Activated B cell treated with CpG ODN at 0.5 μM for 24 hours (primary cell): ENCODE measurements at regions not wholly inside any gene's neighbourhood (a gene's known extent, or its start where the extent isn't known, plus 50 kb on each side); places are given as distances from the start of the nearest gene placed in this dataset.

Experiments
- ATAC-seq: fragments of 200-7000 bp; cut with Tn5 transposase; one replicate; pipeline ENCODE4 v1.10.0; 2021; ENCODE audit warnings: low read depth, mild to moderate bottlenecking, moderate library complexity
- CTCF ChIA-PET: fragments of 350-600 bp; sonication (Branson Sonifier 250); formaldehyde crosslinking; loops from one replicate; lab custom pipeline; 2021; ENCODE audit warnings: antibody characterized with exemption; lab: Charles Lee
- POLR2A ChIA-PET: fragments of 350-600 bp; sonication (Branson Sonifier 250); formaldehyde crosslinking; loops from one replicate; lab custom pipeline; 2021; ENCODE audit warnings: antibody characterized with exemption; lab: Charles Lee
- DNase-seq: peaks from one replicate; pipeline ENCODE4 v3.0.0; 2022
- H3K27ac Mint-ChIP-seq: one replicate; pipeline ENCODE4 v1.8.0; 2020; ENCODE audit warnings: mixed read lengths
- H3K27me3 Mint-ChIP-seq: one replicate; pipeline ENCODE4 v1.8.0; 2021; ENCODE audit warnings: mixed read lengths
- H3K36me3 Mint-ChIP-seq: one replicate; pipeline ENCODE4 v1.8.0; 2021; ENCODE audit warnings: low read depth, mixed read lengths
- H3K4me1 Mint-ChIP-seq: one replicate; pipeline ENCODE4 v1.8.0; 2021; ENCODE audit warnings: mixed read lengths
- H3K4me3 Mint-ChIP-seq: one replicate; pipeline ENCODE4 v1.8.0; 2020; ENCODE audit warnings: mild to moderate bottlenecking, mixed read lengths
- H3K9me3 Mint-ChIP-seq: one replicate; pipeline ENCODE4 v1.8.0; 2020; ENCODE audit warnings: mixed read lengths
- intact Hi-C: fragments of 100-400 bp; cut with micrococcal nuclease; formaldehyde crosslinking; loops from one replicate; pipeline ENCODE4 v1.15.1; 2024
- TF ChIP-seq, protein P1 (sequence below): fragments of 200-600 bp; IDR thresholded peaks from one replicate; pipeline ENCODE4 v1.8.0; 2022; ENCODE audit warnings: antibody characterized with exemption, mild to moderate bottlenecking

DNA sequence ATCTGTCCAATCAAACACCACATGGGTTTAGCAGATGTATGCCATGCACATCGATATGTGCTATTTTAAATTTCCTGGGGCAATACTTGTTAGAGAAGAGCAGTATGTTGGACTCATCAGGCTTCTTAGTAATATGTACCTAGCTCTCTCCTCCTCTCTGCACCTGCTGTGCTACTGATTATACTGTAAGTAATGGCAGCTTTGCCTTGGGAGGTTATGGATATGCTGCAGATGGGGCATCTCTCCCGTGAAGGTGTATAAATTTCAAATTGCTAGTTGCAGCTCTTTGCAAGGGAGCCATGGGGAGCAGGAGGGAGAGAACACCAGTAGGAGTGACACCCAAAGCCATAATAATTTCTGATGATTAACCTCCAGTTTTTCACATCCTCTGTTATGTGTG is 101.5 kb downstream of the SPATA31D1 start:
- DNase-seq (no peak), ATAC-seq (no peak)
- ChIA-PET CTCF (interaction anchor here (0.8 kb wide), 1 partner anchor 12 kb away, joined by 4 read pairs; no protein-coding TSS in a partner anchor), POLR2A (interaction anchor here (0.6 kb wide), 1 partner anchor 8 kb away, joined by 3 read pairs; no protein-coding TSS in a partner anchor)
- Mint-ChIP-seq H3K36me3 (no peaks in the 10 kb centered on the region), H3K9me3 (no peaks in the 10 kb centered on the region), H3K4me3 (no peak overlapping the region), H3K27me3 (no peaks in the 10 kb centered on the region), H3K27ac (no peak overlapping the region), H3K4me1 (peaks cover 46% of the 10 kb centered on the region)
- intact Hi-C loops = loop anchor here (2.0 to 5.0 kb wide), 2 partner anchors 92 to 401 kb away; partner anchors contain the start of gene TLE1
- TF ChIP-seq, protein P1, sequence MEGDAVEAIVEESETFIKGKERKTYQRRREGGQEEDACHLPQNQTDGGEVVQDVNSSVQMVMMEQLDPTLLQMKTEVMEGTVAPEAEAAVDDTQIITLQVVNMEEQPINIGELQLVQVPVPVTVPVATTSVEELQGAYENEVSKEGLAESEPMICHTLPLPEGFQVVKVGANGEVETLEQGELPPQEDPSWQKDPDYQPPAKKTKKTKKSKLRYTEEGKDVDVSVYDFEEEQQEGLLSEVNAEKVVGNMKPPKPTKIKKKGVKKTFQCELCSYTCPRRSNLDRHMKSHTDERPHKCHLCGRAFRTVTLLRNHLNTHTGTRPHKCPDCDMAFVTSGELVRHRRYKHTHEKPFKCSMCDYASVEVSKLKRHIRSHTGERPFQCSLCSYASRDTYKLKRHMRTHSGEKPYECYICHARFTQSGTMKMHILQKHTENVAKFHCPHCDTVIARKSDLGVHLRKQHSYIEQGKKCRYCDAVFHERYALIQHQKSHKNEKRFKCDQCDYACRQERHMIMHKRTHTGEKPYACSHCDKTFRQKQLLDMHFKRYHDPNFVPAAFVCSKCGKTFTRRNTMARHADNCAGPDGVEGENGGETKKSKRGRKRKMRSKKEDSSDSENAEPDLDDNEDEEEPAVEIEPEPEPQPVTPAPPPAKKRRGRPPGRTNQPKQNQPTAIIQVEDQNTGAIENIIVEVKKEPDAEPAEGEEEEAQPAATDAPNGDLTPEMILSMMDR = no peak

DNA sequence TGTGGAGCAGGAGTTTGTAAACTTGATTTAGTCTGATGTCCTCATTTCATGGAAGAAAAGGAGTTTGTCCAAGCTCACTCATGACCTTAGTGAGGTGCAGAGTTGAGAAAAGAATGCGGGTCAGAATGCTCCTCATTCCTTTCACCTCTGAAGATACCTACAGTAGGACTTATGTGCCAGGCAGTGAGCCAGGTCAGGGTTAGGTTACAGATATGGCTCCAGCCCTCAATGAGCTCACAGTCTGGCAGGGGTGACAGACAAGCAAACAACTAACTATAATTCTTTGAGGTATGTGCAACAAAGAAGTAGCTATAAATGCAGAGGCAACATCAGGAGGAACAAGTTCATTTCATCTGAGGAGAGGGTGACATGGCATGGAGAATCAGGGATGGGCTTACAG is 102.5 kb downstream of the SPATA31D1 start:
- CTCF ChIA-PET = no interaction called here
- Mint-ChIP-seq H3K27me3 (no peaks in the 10 kb centered on the region), H3K9me3 (no peaks in the 10 kb centered on the region), H3K27ac (peak overlapping the region; percentile 85), H3K4me1 (peaks cover 50% of the 10 kb centered on the region), H3K36me3 (no peaks in the 10 kb centered on the region), H3K4me3 (peak overlapping the region; percentile 59)
- intact Hi-C loops = loop anchor here (1.0 to 5.0 kb wide), 5 partner anchors 11 to 402 kb away; partner anchors contain the start of gene TLE1
- TF ChIP-seq, protein P1 = no peak
- POLR2A ChIA-PET = no interaction called here
- DNase-seq (no peak), ATAC-seq (no peak)

DNA sequence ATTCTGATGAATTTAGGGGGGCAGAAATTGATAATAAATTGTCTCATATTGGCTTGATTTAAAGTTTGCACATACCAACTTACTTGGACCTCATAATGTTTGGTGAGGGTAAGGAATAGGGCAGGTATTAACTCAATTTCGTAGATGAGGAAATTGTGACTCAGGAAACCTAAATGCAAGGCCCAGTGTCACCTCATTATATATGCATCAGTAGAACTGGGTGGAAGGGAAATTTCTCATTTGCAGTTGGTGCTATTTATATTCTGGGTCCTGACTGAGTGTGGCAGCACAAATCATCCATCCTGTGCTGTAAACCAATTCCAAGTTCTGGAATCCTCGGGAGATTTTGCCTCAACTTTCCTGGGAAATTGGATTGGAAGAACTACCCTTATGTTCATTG is 103.0 kb downstream of the SPATA31D1 start:
- intact Hi-C loops = loop anchor here (1.0 to 5.0 kb wide), 5 partner anchors 11 to 403 kb away; partner anchors contain the start of gene TLE1
- ATAC-seq = peak; percentile 83

DNA sequence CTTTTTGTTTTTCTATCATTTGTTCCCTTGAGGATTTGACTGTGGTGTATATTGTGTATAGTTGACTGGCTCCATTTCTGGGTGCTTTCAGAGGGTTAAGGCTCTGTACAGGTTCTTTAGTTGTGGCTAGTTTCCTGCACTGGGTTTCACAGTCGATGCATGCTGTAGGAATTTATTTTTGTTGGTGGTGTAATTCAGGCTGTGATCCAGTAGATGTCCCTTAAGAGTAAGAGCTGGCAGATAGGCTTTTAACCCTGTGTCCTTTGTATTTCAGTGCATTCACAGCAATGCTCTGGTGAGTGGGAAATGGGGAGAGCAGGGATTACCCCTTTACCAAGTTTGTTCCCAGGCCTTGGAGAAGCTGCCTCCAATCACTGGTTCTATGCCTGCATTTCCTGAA is 112.9 kb downstream of the SPATA31D1 start:
- no peak for DNase-seq
- ATAC-seq = no peak
- ChIA-PET POLR2A (no interaction called here), CTCF (no interaction called here)
- no peaks in the 10 kb centered on the region for H3K27me3 Mint-ChIP-seq
- TF ChIP-seq, protein P1 = no peak
- no peak overlapping the region for H3K27ac Mint-ChIP-seq
- H3K9me3 Mint-ChIP-seq = peaks cover 9% of the 10 kb centered on the region
- intact Hi-C loops = no loop called here
- H3K4me1 Mint-ChIP-seq = peaks cover 9% of the 10 kb centered on the region
- no peak overlapping the region for H3K4me3 Mint-ChIP-seq
- H3K36me3 Mint-ChIP-seq = no peaks in the 10 kb centered on the region

More for the DNA sequence above, 103.0 kb downstream of the SPATA31D1 start:
- Mint-ChIP-seq H3K27me3 (no peaks in the 10 kb centered on the region), H3K27ac (peak overlapping the region; percentile 85), H3K4me1 (peaks cover 55% of the 10 kb centered on the region), H3K4me3 (peak overlapping the region; percentile 59), H3K36me3 (no peaks in the 10 kb centered on the region), H3K9me3 (no peaks in the 10 kb centered on the region)
- TF ChIP-seq, protein P1 = no peak
- ChIA-PET POLR2A (no interaction called here), CTCF (no interaction called here)
- DNase-seq = no peak

GRCh38 chr9:82104252-82104651 is 115.7 kb downstream of the SPATA31D1 start:
- TF ChIP-seq, protein P1 = no peak
- intact Hi-C loops = no loop called here
- CTCF ChIA-PET = no interaction called here
- H3K4me3 Mint-ChIP-seq = no peak overlapping the region
- no peaks in the 10 kb centered on the region for H3K9me3 Mint-ChIP-seq
- DNase-seq (no peak), ATAC-seq (no peak)
- no peaks in the 10 kb centered on the region for H3K27me3 Mint-ChIP-seq
- H3K4me1 Mint-ChIP-seq = peaks cover 4% of the 10 kb centered on the region
- H3K36me3 Mint-ChIP-seq = no peaks in the 10 kb centered on the region
- POLR2A ChIA-PET = no interaction called here
- H3K27ac Mint-ChIP-seq = no peak overlapping the region
